Kidney (tissue), 13 donors: ENCODE measurements at regions not wholly inside any gene's neighbourhood (a gene's known extent, or its start where the extent isn't known, plus 50 kb on each side); places are given as distances from the start of the nearest gene placed in this dataset.

Experiments used
- DNase-seq, 5 donors: peaks; one replicate each; pipeline ENCODE4 v3.0.0-alpha.2; 2013 to 2020
- FAIRE-seq: peaks from 2 replicates; lab custom pipeline; 2012; peaks lifted over from hg19 to GRCh38; lab: Jason Lieb, UNC
- H3K27ac ChIP-seq, 2 donors: one replicate each; pipeline ENCODE4 v1.7.0; 2013; ENCODE audit warnings: low read depth in 2 of 2, low read length in 2 of 2, inconsistent platforms in 1 of 2
- H3K27me3 ChIP-seq: one replicate; pipeline ENCODE4 v1.7.1; 2013; ENCODE audit warnings: low read length, inconsistent platforms; ENCODE audit not compliant: control insufficient read depth, insufficient read depth
- H3K36me3 ChIP-seq, 3 donors: one replicate each; pipeline versions ENCODE4 v1.7.0 to v1.7.1; 2013; ENCODE audit warnings: low read length in 3 of 3, control low read depth in 1 of 3, inconsistent platforms in 1 of 3; ENCODE audit not compliant: insufficient read depth in 3 of 3, control insufficient read depth in 2 of 3
- H3K4me1 ChIP-seq, 3 donors: one replicate each; pipeline versions ENCODE4 v1.7.0 to v1.7.1; 2013; ENCODE audit warnings: low read length in 3 of 3, inconsistent platforms in 1 of 3, low read depth in 1 of 3; ENCODE audit not compliant: control insufficient read depth in 2 of 3, insufficient read depth in 2 of 3
- H3K4me3 ChIP-seq, 3 donors: one replicate each; pipeline versions ENCODE4 v1.7.0 to v1.8.1; 2013; ENCODE audit warnings: low read length in 3 of 3, control low read depth in 1 of 3, inconsistent platforms in 1 of 3
- H3K9ac ChIP-seq, 3 donors: one replicate each; pipeline versions ENCODE4 v1.7.0 to v1.7.1; 2013; ENCODE audit warnings: low read length in 3 of 3, control low read depth in 1 of 3, inconsistent platforms in 1 of 3
- H3K9me3 ChIP-seq, 3 donors: one replicate each; pipeline versions ENCODE4 v1.7.0 to v1.7.1; 2013; ENCODE audit warnings: low read length in 3 of 3, control low read depth in 1 of 3, inconsistent platforms in 1 of 3; ENCODE audit not compliant: control insufficient read depth in 2 of 3, insufficient read depth in 1 of 3
- CTCF ChIP-seq: IDR thresholded peaks from 3 replicates; pipeline ENCODE4 v1.5.1; 2012; ENCODE audit warnings: mild to moderate bottlenecking, moderate library complexity, borderline replicate concordance; ENCODE audit not compliant: insufficient read depth; ENCODE audit errors: extremely low read depth
- intact Hi-C: fragments of 100-400 bp; cut with DNase I; formaldehyde crosslinking; loops from one replicate; pipeline ENCODE4 v1.11.1; 2022
- donor health status: control.
- donor health status: control.
- donor health status: control.
- donor health status: control.
- donor health status: control.
- donor health status: DM: yes; HTN: yes; CAD: no.
- donor health status: Normal renal cell carcinoma (clear cell type).

- peak overlapping the region in 1 of 3 donors; percentile 22 for H3K9ac ChIP-seq
- no peaks in the 10 kb centered on the region for H3K27me3 ChIP-seq
- peak overlapping the region in 2 of 3 donors; percentile 54 to 55 for H3K4me3 ChIP-seq
- peak overlapping the region; percentile 33 to 59 for H3K27ac ChIP-seq
- intact Hi-C loops: no loop called here
- no peak for TF ChIP-seq CTCF
- no peaks in the 10 kb centered on the region for H3K36me3 ChIP-seq
- no peak for FAIRE-seq
- H3K4me1 ChIP-seq: peaks cover 0 to 5% (median 0%) of the 10 kb centered on the region in 3 donors
- H3K9me3 ChIP-seq: no peaks in the 10 kb centered on the region
- DNase-seq: no peak
Measured at GRCh38 chr10:4051641-4052151, 266.7 kb upstream of the KLF6 start.

GRCh38 chr10:4051011-4051640 lies 266.1 kb upstream of the KLF6 start:
- peak in 4 of 5 donors; percentile 43 to 92 (median 75) for DNase-seq
- intact Hi-C loops: no loop called here
- no peak for FAIRE-seq
- H3K4me3 ChIP-seq: peak overlapping the region; percentile 2 to 55 (median 54)
- H3K36me3 ChIP-seq: no peaks in the 10 kb centered on the region
- no peaks in the 10 kb centered on the region for H3K27me3 ChIP-seq
- H3K9ac ChIP-seq: peak overlapping the region in 1 of 3 donors; percentile 22
- peak overlapping the region; percentile 33 to 59 for H3K27ac ChIP-seq
- H3K9me3 ChIP-seq: no peaks in the 10 kb centered on the region
- TF ChIP-seq CTCF: no peak
- peaks cover 0 to 5% (median 0%) of the 10 kb centered on the region in 3 donors for H3K4me1 ChIP-seq

GRCh38 chr10:4050061-4050460 lies 265.1 kb upstream of the KLF6 start:
- TF ChIP-seq CTCF: no peak
- Histone ChIP-seq H3K27ac (no peak overlapping the region), H3K9me3 (no peaks in the 10 kb centered on the region), H3K4me1 (peaks cover 0 to 5% (median 0%) of the 10 kb centered on the region in 3 donors), H3K27me3 (no peaks in the 10 kb centered on the region), H3K9ac (no peak overlapping the region), H3K4me3 (no peak overlapping the region), H3K36me3 (no peaks in the 10 kb centered on the region)
- FAIRE-seq (no peak), DNase-seq (no peak)
- intact Hi-C loops: no loop called here
